ENCODE measurements at regions not wholly inside any gene's neighbourhood (a gene's known extent, or its start where the extent isn't known, plus 50 kb on each side); places are given as distances from the start of the nearest gene placed in this dataset.

GRCh38 chr6:50655848-50656453 lies 57.4 kb upstream of the TFAP2D start (continued):
- TF ChIP-seq TOX (CRISPR knock-in tag; IDR thresholded peaks at IDR 0.05; ENCODE audit: borderline replicate concordance): no peak
- no peak for TF ChIP-seq ZFP30 (CRISPR knock-in tag; IDR thresholded peaks at IDR 0.05)
- no peak for TF ChIP-seq PATZ1 (CRISPR knock-in tag; IDR thresholded peaks at IDR 0.05; ENCODE audit: borderline replicate concordance)
- TF ChIP-seq RARB (CRISPR knock-in tag; IDR thresholded peaks at IDR 0.05): no peak
- no peak for TF ChIP-seq TCF4 (CRISPR knock-in tag; IDR thresholded peaks at IDR 0.05; ENCODE audit: borderline replicate concordance)
- TF ChIP-seq, protein P1, sequence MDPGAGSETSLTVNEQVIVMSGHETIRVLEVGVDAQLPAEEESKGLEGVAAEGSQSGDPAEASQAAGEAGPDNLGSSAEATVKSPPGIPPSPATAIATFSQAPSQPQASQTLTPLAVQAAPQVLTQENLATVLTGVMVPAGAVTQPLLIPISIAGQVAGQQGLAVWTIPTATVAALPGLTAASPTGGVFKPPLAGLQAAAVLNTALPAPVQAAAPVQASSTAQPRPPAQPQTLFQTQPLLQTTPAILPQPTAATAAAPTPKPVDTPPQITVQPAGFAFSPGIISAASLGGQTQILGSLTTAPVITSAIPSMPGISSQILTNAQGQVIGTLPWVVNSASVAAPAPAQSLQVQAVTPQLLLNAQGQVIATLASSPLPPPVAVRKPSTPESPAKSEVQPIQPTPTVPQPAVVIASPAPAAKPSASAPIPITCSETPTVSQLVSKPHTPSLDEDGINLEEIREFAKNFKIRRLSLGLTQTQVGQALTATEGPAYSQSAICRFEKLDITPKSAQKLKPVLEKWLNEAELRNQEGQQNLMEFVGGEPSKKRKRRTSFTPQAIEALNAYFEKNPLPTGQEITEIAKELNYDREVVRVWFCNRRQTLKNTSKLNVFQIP (CRISPR knock-in tag; IDR thresholded peaks at IDR 0.05; ENCODE audit: borderline replicate concordance, low read depth): no peak
- TF ChIP-seq ZC3H10 (CRISPR knock-in tag; IDR thresholded peaks at IDR 0.05): no peak
- no peak for TF ChIP-seq ISL1 (CRISPR knock-in tag; IDR thresholded peaks at IDR 0.05)
- no peak for TF ChIP-seq ZNF8 (CRISPR knock-in tag; IDR thresholded peaks at IDR 0.05)
- no peak for TF ChIP-seq ESRRG (CRISPR knock-in tag; IDR thresholded peaks at IDR 0.05)
- TF ChIP-seq CSDC2 (CRISPR knock-in tag; IDR thresholded peaks at IDR 0.05): no peak
- no peak for TF ChIP-seq ARNTL (CRISPR knock-in tag; IDR thresholded peaks at IDR 0.05; ENCODE audit: borderline replicate concordance, low read depth)

GRCh38 chr6:50657513-50657912 lies 55.8 kb upstream of the TFAP2D start:
- TF ChIP-seq OSR1 (CRISPR knock-in tag; IDR thresholded peaks at IDR 0.05): no peak
- no peak for TF ChIP-seq CSDC2 (CRISPR knock-in tag; IDR thresholded peaks at IDR 0.05)
- no peak for TF ChIP-seq TCF4 (CRISPR knock-in tag; IDR thresholded peaks at IDR 0.05; ENCODE audit: borderline replicate concordance)
- no peak for TF ChIP-seq TOX (CRISPR knock-in tag; IDR thresholded peaks at IDR 0.05; ENCODE audit: borderline replicate concordance)
- no peak for TF ChIP-seq GLIS3 (CRISPR knock-in tag; IDR thresholded peaks at IDR 0.05)
- TF ChIP-seq ZC3H10 (CRISPR knock-in tag; IDR thresholded peaks at IDR 0.05): no peak
- no peak for TF ChIP-seq CREB5 (CRISPR knock-in tag; IDR thresholded peaks at IDR 0.05; ENCODE audit: low read depth)
- TF ChIP-seq, protein P2, sequence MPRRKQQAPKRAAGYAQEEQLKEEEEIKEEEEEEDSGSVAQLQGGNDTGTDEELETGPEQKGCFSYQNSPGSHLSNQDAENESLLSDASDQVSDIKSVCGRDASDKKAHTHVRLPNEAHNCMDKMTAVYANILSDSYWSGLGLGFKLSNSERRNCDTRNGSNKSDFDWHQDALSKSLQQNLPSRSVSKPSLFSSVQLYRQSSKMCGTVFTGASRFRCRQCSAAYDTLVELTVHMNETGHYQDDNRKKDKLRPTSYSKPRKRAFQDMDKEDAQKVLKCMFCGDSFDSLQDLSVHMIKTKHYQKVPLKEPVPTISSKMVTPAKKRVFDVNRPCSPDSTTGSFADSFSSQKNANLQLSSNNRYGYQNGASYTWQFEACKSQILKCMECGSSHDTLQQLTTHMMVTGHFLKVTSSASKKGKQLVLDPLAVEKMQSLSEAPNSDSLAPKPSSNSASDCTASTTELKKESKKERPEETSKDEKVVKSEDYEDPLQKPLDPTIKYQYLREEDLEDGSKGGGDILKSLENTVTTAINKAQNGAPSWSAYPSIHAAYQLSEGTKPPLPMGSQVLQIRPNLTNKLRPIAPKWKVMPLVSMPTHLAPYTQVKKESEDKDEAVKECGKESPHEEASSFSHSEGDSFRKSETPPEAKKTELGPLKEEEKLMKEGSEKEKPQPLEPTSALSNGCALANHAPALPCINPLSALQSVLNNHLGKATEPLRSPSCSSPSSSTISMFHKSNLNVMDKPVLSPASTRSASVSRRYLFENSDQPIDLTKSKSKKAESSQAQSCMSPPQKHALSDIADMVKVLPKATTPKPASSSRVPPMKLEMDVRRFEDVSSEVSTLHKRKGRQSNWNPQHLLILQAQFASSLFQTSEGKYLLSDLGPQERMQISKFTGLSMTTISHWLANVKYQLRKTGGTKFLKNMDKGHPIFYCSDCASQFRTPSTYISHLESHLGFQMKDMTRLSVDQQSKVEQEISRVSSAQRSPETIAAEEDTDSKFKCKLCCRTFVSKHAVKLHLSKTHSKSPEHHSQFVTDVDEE (CRISPR knock-in tag; IDR thresholded peaks at IDR 0.05): no peak
- TF ChIP-seq SNAI2 (CRISPR knock-in tag; IDR thresholded peaks at IDR 0.05): no peak
- TF ChIP-seq ZFP3 (CRISPR knock-in tag; IDR thresholded peaks at IDR 0.05): no peak
- no peak for ATAC-seq

GRCh38 chr6:50658561-50658960 lies 54.8 kb upstream of the TFAP2D start:
- no peak for TF ChIP-seq ISL1 (CRISPR knock-in tag; IDR thresholded peaks at IDR 0.05)
- TF ChIP-seq, protein P2 (CRISPR knock-in tag; IDR thresholded peaks at IDR 0.05): no peak
- no peak for TF ChIP-seq CREB5 (CRISPR knock-in tag; IDR thresholded peaks at IDR 0.05; ENCODE audit: low read depth)
- no peak for TF ChIP-seq ZFP30 (CRISPR knock-in tag; IDR thresholded peaks at IDR 0.05)
- no peak for TF ChIP-seq RARB (CRISPR knock-in tag; IDR thresholded peaks at IDR 0.05)
- no peak for ATAC-seq

Data from SK-N-SH treated with all-trans-retinoic acid at 6 μM for 48 hours (cell line).